MM.1S (cell line): ENCODE measurements at regions not wholly inside any gene's neighbourhood (a gene's known extent, or its start where the extent isn't known, plus 50 kb on each side); places are given as distances from the start of the nearest gene placed in this dataset.

ENCODE experiments used
- DNase-seq: peaks from one replicate; pipeline ENCODE4 v3.0.0-alpha.2; 2015
- H2AFZ ChIP-seq: fragments of 300-600 bp; sonication (generic); 2 replicates; pipeline ENCODE4 v1.6.0; 2016; ENCODE audit warnings: antibody characterized with exemption, low read length
- H3F3A ChIP-seq: fragments of 300-600 bp; sonication (generic); 2 replicates; pipeline ENCODE4 v1.6.1; 2016; ENCODE audit warnings: mild to moderate bottlenecking, antibody characterized with exemption, low read length, moderate library complexity, mixed read lengths; ENCODE audit not compliant: insufficient read depth
- H3K27ac ChIP-seq: fragments of 300-600 bp; sonication (generic); 2 replicates; pipeline ENCODE4 v1.5.1; 2016; ENCODE audit warnings: mild to moderate bottlenecking, low read length
- H3K27me3 ChIP-seq: fragments of 300-600 bp; sonication (generic); replicated peaks from 2 replicates; pipeline ENCODE4 v1.6.0; 2016; ENCODE audit warnings: low read length; ENCODE audit not compliant: insufficient read depth
- H3K36me3 ChIP-seq: fragments of 300-600 bp; sonication (generic); replicated peaks from 2 replicates; pipeline ENCODE4 v1.6.1; 2016; ENCODE audit warnings: mild to moderate bottlenecking, low read length, mixed read lengths; ENCODE audit not compliant: insufficient read depth
- H3K4me1 ChIP-seq: fragments of 300-600 bp; sonication (generic); 2 replicates; pipeline ENCODE4 v1.6.1; 2016; ENCODE audit warnings: low read length, mixed read lengths
- H3K4me2 ChIP-seq: fragments of 300-600 bp; sonication (generic); 2 replicates; pipeline ENCODE4 v1.6.0; 2016; ENCODE audit warnings: low read depth, low read length
- H3K4me3 ChIP-seq: fragments of 300-600 bp; sonication (generic); 2 replicates; pipeline ENCODE4 v1.5.1; 2016; ENCODE audit warnings: low read length, mixed read lengths
- H3K79me2 ChIP-seq: fragments of 300-600 bp; sonication (generic); 2 replicates; pipeline ENCODE4 v1.6.1; 2016; ENCODE audit warnings: mixed run types, low read length, mixed read lengths
- H3K9ac ChIP-seq: fragments of 300-600 bp; sonication (generic); 2 replicates; pipeline ENCODE4 v1.6.1; 2016; ENCODE audit warnings: low read length, mixed read lengths
- H3K9me2 ChIP-seq: fragments of 300-600 bp; sonication (generic); replicated peaks from 2 replicates; pipeline ENCODE4 v1.6.1; 2016; ENCODE audit warnings: mild to moderate bottlenecking, low read length, mixed read lengths; ENCODE audit not compliant: insufficient read depth
- H3K9me3 ChIP-seq: fragments of 300-600 bp; sonication (generic); replicated peaks from 2 replicates; pipeline ENCODE4 v1.6.1; 2016; ENCODE audit warnings: mild to moderate bottlenecking, low read length, mixed read lengths; ENCODE audit not compliant: insufficient read depth
- H4K20me1 ChIP-seq: fragments of 300-600 bp; sonication (generic); 2 replicates; pipeline ENCODE4 v1.6.1; 2016; ENCODE audit warnings: mild to moderate bottlenecking, low read length, moderate library complexity, mixed read lengths; ENCODE audit not compliant: insufficient read depth
- CTCF ChIP-seq: fragments of 300-600 bp; sonication (generic); IDR thresholded peaks from 2 replicates; pipeline ENCODE4 v1.5.1; 2016; ENCODE audit warnings: antibody characterized with exemption, low read length, mixed read lengths
- EZH2 ChIP-seq: fragments of 300-600 bp; sonication (generic); optimal IDR thresholded peaks from 2 replicates; pipeline ENCODE3; 2017; ENCODE audit warnings: low read depth, mild to moderate bottlenecking, antibody characterized with exemption, low read length, mixed read lengths
- EZH2phosphoT487 ChIP-seq: fragments of 300-600 bp; sonication (generic); IDR thresholded peaks from 2 replicates; pipeline ENCODE4 v1.6.1; 2018; ENCODE audit warnings: antibody characterized with exemption, low read length

- Histone ChIP-seq H3K27me3 (no peaks in the 10 kb centered on the region), H2AFZ (no peak overlapping the region), H3K36me3 (no peaks in the 10 kb centered on the region), H3K9ac (no peak overlapping the region), H3K4me2 (no peak overlapping the region), H3K4me3 (no peak overlapping the region), H3K4me1 (no peaks in the 10 kb centered on the region), H3K9me2 (no peaks in the 10 kb centered on the region), H3K79me2 (no peaks in the 10 kb centered on the region), H4K20me1 (no peaks in the 10 kb centered on the region), H3K27ac (no peak overlapping the region), H3K9me3 (no peaks in the 10 kb centered on the region), H3F3A (no peaks in the 10 kb centered on the region)
- no peak for DNase-seq
- TF ChIP-seq EZH2 (no peak), EZH2phosphoT487 (no peak), CTCF (no peak)
Measured at GRCh38 chr20:23257106-23257761, 93.4 kb upstream of the NXT1 start.

GRCh38 chr20:23255716-23256385 lies 94.7 kb upstream of the NXT1 start:
- Histone ChIP-seq H3K36me3 (no peaks in the 10 kb centered on the region), H3K4me3 (no peak overlapping the region), H3K27ac (no peak overlapping the region), H3K4me1 (no peaks in the 10 kb centered on the region), H4K20me1 (no peaks in the 10 kb centered on the region), H2AFZ (no peak overlapping the region), H3K4me2 (no peak overlapping the region), H3K27me3 (no peaks in the 10 kb centered on the region), H3K9me3 (no peaks in the 10 kb centered on the region), H3K9me2 (no peaks in the 10 kb centered on the region), H3K79me2 (no peaks in the 10 kb centered on the region), H3F3A (no peaks in the 10 kb centered on the region), H3K9ac (no peak overlapping the region)
- TF ChIP-seq EZH2 (no peak), EZH2phosphoT487 (no peak), CTCF (no peak)
- no peak for DNase-seq

GRCh38 chr20:23255106-23255505 lies 95.5 kb upstream of the NXT1 start:
- DNase-seq: no peak
- no peaks in the 10 kb centered on the region for H3K79me2 ChIP-seq
- no peaks in the 10 kb centered on the region for H3K9me3 ChIP-seq
- no peak overlapping the region for H3K4me2 ChIP-seq
- no peak overlapping the region for H3K27ac ChIP-seq
- H2AFZ ChIP-seq: no peak overlapping the region
- no peak overlapping the region for H3K9ac ChIP-seq
- no peak overlapping the region for H3K4me3 ChIP-seq
- H3K9me2 ChIP-seq: no peaks in the 10 kb centered on the region
- TF ChIP-seq EZH2phosphoT487 (no peak), CTCF (no peak), EZH2 (no peak)
- no peaks in the 10 kb centered on the region for H3F3A ChIP-seq
- no peaks in the 10 kb centered on the region for H3K27me3 ChIP-seq
- no peaks in the 10 kb centered on the region for H4K20me1 ChIP-seq
- H3K4me1 ChIP-seq: no peaks in the 10 kb centered on the region
- no peaks in the 10 kb centered on the region for H3K36me3 ChIP-seq
